Left lung (tissue), 4 donors: ENCODE measurements at regions not wholly inside any gene's neighbourhood (a gene's known extent, or its start where the extent isn't known, plus 50 kb on each side); places are given as distances from the start of the nearest gene placed in this dataset.
A peak's percentile ranks its signal among the peaks of the same experiment; 100 is the strongest.

ENCODE experiments used
- ATAC-seq: fragments of 200-7000 bp; cut with Tn5 transposase; one replicate; pipeline ENCODE4 v1.9.1; 2020; ENCODE audit warnings: moderate library complexity
- DNase-seq, 4 donors: peaks; one replicate each; pipeline ENCODE4 v3.0.0-alpha.2; 2013 to 2020
- H3K27ac ChIP-seq, 2 donors: fragments of 200-600 bp; sonication (generic) in 1 of 2; one replicate each; pipeline versions ENCODE4 v1.5.0 to v1.8.0; 2020 to 2021
- H3K27me3 ChIP-seq, 2 donors: fragments of 200-600 bp; sonication (generic) in 1 of 2; one replicate each; pipeline versions ENCODE4 v1.5.0 to v1.8.0; 2020 to 2021
- H3K36me3 ChIP-seq, 2 donors: fragments of 200-600 bp; sonication (generic) in 1 of 2; one replicate each; pipeline versions ENCODE4 v1.5.0 to v1.8.0; 2020 to 2021
- H3K4me1 ChIP-seq, 2 donors: fragments of 200-600 bp; one replicate each; pipeline ENCODE4 v1.8.0; 2021
- H3K4me3 ChIP-seq, 2 donors: fragments of 200-600 bp; sonication (generic) in 1 of 2; one replicate each; pipeline versions ENCODE4 v1.5.0 to v1.8.0; 2020 to 2021; ENCODE audit warnings: mild to moderate bottlenecking in 1 of 2
- H3K9me3 ChIP-seq, 2 donors: fragments of 200-600 bp; sonication (generic) in 1 of 2; one replicate each; pipeline versions ENCODE4 v1.5.0 to v1.8.0; 2020 to 2021
- CTCF ChIP-seq, 2 donors: fragments of 200-600 bp; sonication (generic) in 1 of 2; IDR thresholded peaks; one replicate each; pipeline versions ENCODE4 v1.5.0 to v1.8.0; 2021; ENCODE audit warnings: antibody characterized with exemption in 2 of 2
- intact Hi-C, 2 donors: fragments of 100-400 bp; cut with DNase I; formaldehyde crosslinking; loops; one replicate each; pipeline versions ENCODE4 v1.11.2 to v1.14.2; 2022
- donor health status: DM: no; HTN: yes; CAD: no.
- donor health status: DM: no; HTN: no; CAD: no.

- no peak for TF ChIP-seq CTCF (IDR thresholded peaks at IDR 0.05)
- Histone ChIP-seq H3K36me3 (no peaks in the 10 kb centered on the region), H3K4me3 (no peak overlapping the region), H3K27me3 (no peaks in the 10 kb centered on the region), H3K27ac (no peak overlapping the region), H3K9me3 (no peaks in the 10 kb centered on the region), H3K4me1 (no peaks in the 10 kb centered on the region)
- DNase-seq (no peak), ATAC-seq (no peak)
- intact Hi-C loops = no loop called here
Observed at GRCh38 chr6:112841553-112842329, 494.6 kb downstream of the RFPL4B start.

DNA sequence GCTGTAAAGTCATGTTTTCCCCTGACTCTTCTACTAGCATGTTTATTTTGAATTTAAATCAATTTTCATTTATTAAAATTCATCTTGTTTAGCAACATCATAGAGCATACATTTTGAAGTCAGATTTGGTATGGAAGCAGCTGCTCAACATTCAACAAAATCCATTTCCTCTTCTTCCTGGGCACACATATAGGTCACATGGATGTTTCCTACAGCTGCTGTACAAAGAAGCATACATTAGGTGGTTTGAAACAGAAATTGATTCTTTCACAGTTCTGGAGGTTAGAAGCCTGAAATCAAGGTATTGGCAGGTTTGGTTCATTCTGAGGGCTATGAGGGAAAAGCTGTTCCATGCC, 495.2 kb downstream of the RFPL4B start:
- Histone ChIP-seq H3K4me1 (no peaks in the 10 kb centered on the region), H3K27ac (no peak overlapping the region), H3K36me3 (no peaks in the 10 kb centered on the region), H3K4me3 (no peak overlapping the region), H3K27me3 (no peaks in the 10 kb centered on the region), H3K9me3 (no peaks in the 10 kb centered on the region)
- intact Hi-C loops = no loop called here
- TF ChIP-seq CTCF (IDR thresholded peaks at IDR 0.05) = no peak
- ATAC-seq (no peak), DNase-seq (peak in 1 of 4 donors; percentile 30)

- ATAC-seq = no peak
- Histone ChIP-seq H3K4me1 (no peaks in the 10 kb centered on the region), H3K36me3 (no peaks in the 10 kb centered on the region), H3K9me3 (no peaks in the 10 kb centered on the region), H3K4me3 (no peak overlapping the region), H3K27me3 (no peaks in the 10 kb centered on the region), H3K27ac (no peak overlapping the region)
- TF ChIP-seq CTCF (IDR thresholded peaks at IDR 0.05) = no peak
- intact Hi-C loops = no loop called here
- peak in 1 of 4 donors; percentile 40 for DNase-seq
Observed at GRCh38 chr6:112846681-112847080, 499.6 kb downstream of the RFPL4B start.

DNA sequence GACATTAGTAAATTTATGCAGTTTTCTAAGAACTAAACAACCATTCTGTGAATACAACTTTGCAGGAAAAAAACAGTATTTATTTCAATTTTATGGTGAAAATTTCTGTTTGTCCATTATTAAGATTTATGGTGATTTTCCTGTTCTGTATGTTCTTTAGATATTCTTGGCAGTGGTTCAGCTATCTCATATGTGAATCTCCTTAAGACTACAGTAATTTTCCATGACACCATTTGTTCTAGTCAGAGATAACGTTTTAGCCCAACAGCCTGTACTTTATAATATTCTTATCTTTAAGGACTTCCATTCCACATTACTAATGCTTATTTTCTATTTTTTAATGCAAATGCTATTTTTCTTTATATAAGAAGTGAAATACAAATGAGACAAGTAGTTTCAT, 504.0 kb downstream of the RFPL4B start:
- Histone ChIP-seq H3K36me3 (no peaks in the 10 kb centered on the region), H3K4me1 (no peaks in the 10 kb centered on the region), H3K27me3 (no peaks in the 10 kb centered on the region), H3K27ac (no peak overlapping the region), H3K4me3 (no peak overlapping the region), H3K9me3 (no peaks in the 10 kb centered on the region)
- ATAC-seq = no peak
- intact Hi-C loops = no loop called here
- TF ChIP-seq CTCF (IDR thresholded peaks at IDR 0.05) = no peak
- no peak for DNase-seq

DNA sequence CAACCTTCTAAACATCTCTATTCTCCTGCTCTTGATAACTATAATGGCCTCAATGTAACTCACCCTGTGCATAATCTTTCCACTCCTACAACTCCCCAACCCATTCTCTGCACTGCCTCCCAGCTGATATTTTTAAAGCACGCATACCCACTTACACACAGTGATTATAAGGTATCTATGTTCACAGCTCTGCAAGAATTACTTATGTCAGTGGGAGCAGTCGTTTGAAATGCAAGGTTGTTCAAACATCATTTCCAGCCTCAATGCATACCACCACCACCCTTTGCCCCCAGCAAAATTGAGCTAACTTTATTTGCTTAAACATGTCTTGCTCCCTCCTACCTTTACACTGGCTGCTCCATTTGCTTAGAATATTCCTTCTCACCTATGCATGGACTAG, 506.0 kb downstream of the RFPL4B start:
- Histone ChIP-seq H3K4me3 (no peak overlapping the region), H3K9me3 (no peaks in the 10 kb centered on the region), H3K4me1 (no peaks in the 10 kb centered on the region), H3K36me3 (no peaks in the 10 kb centered on the region), H3K27me3 (no peaks in the 10 kb centered on the region), H3K27ac (no peak overlapping the region)
- DNase-seq (no peak), ATAC-seq (no peak)
- TF ChIP-seq CTCF (IDR thresholded peaks at IDR 0.05) = no peak
- intact Hi-C loops = no loop called here
